ENCODE measurements at regions not wholly inside any gene's neighbourhood (a gene's known extent, or its start where the extent isn't known, plus 50 kb on each side); places are given as distances from the start of the nearest gene placed in this dataset.
"Not testable (repeated sequence)": the region's sequence is repeated elsewhere in the genome, so short reads cannot be mapped to it uniquely, and the experiment has no call there.

DNA sequence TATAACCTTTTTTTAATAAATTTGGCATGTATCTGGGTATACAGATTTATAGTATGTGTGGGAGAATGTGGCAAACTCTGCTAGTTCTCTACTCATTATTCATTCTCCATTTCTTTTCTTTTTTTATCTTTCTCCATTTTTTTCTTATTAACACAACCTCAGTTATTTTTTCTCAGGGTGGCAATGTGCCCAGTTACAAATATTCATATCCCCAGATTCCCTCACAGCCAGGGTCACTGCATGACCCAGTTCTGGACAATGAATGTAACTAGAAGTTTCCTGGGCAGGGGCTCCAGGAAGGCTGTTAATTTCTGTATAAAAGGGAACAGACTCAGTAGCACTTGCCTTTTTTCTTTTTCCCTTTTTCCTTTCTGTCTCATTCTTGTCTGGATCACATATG lies 95.6 kb downstream of the VCPKMT start:
- no peak for DNase-seq

DNA sequence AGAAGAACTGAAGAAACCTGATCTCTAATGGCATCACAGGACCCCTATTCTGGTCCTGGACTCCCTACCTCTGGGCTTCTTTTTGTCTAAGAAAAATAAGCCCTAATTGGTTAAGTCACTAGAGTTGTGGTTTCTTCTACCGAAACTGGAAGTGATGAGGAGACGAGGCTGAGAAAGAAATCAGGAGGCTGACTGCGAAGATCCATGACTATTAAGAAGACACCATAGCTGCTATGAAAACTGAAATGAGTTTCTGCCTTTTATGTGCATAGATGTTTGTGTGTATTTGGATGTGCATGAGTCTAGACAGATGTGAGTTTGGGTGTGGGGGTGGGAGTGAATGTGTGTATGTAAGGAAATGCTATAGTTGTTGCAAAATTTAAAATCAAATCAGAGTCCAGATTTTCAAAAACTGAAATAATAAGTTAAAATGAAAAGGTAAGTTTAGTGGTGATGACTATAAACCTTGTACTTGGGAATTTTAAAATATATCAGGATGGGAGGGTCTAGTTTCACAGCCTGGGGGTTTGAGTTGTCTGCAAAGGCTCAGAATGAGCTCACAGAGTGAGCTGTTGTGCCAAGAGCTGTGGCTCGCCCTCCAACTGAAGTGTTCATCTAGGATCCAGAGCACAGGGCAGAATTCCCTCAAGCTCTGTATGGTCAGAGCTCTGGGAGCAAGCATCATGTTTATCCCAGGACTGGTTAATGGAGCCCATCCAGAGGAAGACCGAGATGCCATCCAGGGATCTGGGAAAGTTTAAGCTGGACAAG lies 94.9 kb downstream of the VCPKMT start:
- no peak for DNase-seq

DNA sequence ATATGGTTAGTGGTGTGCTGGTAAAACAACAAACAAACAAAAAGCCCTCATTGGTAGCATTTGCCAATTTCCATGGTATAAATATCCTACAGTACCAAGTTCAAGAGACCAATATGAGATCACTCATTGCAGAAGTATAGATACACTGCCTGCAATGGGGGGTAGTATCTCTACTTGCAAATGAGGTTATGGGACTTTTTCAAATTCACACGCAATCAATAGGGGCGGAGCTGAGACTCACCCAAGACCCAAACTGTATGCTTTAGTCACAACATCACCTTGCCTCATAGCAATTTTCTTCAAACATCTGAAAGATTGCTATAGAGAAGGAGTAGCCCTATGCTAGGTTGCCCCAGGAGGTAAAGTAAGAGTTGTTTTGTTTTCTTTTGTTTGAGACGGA lies 93.7 kb downstream of the VCPKMT start:
- DNase-seq, result no peak

GRCh38 chr14:50023671-50024490 lies 92.5 kb downstream of the VCPKMT start:
- DNase-seq, result no peak

DNA sequence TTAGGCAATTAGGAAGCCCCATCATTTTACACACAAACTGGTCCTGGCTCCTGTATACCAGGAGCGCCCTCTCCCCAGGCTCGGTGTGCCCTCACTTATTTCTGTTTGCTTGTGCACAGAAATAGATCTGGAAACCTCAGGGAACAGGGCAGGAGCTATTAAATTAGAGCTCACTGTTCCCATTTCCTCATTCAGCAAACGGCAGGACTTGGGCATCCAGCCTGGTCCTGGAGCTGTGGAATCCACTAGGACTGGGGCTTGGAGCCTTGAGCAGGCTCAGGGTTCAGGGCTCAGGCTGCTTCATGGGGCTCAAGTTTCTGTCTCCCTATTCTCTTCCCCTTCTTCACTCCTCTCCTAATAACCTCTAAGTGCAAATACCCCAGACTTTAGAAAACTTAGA lies 91.3 kb downstream of the VCPKMT start:
- DNase-seq, result no peak

DNA sequence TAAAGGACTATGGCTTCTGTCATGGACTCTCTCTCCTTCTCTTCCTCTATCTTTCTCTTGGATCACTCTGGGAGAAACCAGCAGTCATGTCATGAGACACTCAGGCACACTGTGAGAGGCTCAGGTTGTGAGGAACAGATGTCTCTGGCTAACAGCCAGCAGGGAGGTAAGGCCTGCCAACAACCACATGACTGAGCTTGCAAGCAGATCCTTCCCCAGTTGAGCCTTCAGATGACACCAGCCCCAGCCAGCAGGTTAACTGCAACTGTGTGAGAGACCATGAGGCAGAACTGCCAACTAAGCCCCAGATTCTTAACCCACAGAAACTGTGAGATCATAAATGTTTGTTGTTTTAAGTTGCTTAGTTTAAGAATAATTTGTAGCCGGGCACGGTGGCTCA lies 90.6 kb downstream of the VCPKMT start:
- DNase-seq, result peak; percentile 15

DNA sequence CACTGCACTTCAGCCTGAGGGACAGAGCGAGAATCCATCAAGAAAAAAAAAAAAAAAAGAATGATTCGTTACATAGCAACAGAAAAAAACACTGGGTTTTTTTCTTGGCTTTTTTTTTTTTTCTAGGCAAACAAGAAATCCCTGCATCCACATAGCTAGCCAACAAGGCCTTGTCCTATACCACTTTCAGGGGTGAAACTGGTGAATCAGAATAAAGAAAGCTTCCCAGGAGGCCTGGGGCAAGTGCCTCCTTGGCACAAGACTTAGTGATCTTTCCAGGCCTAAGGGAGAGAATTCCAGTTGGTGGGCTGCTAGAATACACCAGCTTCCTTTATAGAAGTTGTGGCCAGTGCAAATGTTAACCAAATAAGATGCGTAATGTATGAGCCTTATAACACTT lies 90.0 kb downstream of the VCPKMT start:
- DNase-seq, result no peak

DNA sequence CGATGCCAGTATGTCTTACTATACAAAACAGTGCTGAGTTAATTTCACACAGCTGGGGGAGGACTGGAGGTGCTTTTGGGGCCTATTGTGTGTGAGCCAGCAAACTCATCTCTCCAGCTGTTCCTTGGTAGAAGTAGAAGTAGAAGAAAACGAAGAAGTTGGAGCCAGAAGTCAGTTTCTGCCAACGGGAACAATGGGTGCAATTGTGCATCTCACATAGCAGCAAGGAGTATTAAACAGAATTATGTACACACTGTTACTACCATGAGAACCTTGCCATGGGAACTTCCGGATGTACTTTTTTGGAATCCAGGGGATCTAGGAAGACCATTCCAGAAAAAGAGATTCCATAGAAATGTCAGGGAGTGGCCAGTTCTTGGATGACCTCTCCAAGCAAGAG lies 88.6 kb downstream of the VCPKMT start:
- no peak for DNase-seq

DNA sequence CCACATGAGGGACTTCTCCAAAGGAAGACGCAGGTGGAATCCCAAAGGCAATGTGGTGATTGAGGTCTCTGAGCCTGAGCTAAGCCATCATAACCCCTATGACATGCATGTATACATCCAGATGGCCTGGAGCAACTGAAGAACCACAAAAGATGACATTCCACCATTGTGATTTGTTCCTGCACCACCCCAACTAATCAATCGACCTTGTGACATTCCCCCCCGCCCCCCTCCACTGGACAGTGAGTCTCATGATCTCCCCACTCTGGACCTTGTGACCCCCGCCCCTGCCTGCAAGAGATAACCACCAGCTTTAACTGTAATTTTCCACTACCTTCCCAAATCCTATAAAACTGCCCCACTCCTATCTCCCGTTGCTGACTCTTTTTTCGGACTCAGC lies 87.9 kb downstream of the VCPKMT start:
- no peak for DNase-seq

DNA sequence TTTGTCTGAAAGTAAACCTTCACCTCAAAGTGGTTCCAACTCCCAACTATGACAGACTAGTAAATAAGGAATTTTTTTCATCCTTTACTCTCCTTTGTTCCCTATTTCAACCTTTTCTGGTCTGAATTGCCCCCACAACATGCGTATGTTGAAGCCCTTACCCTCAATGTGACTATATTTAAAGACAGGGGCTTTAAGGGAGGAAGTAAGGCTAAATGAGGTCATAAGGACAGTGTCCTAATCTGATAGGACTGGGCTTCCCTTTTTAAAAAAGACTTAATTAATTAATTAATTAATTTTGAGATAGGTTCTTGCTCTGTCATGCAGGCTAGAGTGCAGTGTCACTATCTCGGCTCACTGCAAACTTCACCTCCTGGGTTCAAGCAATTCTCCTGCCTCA lies 86.3 kb downstream of the VCPKMT start:
- no peak for DNase-seq

GRCh38 chr14:50030911-50031310 lies 85.5 kb downstream of the VCPKMT start:
- DNase-seq, result not testable (repeated sequence)

- no peak for DNase-seq
These were observed 84.6 kb downstream of the VCPKMT start for GRCh38 chr14:50031602-50032313.

DNA sequence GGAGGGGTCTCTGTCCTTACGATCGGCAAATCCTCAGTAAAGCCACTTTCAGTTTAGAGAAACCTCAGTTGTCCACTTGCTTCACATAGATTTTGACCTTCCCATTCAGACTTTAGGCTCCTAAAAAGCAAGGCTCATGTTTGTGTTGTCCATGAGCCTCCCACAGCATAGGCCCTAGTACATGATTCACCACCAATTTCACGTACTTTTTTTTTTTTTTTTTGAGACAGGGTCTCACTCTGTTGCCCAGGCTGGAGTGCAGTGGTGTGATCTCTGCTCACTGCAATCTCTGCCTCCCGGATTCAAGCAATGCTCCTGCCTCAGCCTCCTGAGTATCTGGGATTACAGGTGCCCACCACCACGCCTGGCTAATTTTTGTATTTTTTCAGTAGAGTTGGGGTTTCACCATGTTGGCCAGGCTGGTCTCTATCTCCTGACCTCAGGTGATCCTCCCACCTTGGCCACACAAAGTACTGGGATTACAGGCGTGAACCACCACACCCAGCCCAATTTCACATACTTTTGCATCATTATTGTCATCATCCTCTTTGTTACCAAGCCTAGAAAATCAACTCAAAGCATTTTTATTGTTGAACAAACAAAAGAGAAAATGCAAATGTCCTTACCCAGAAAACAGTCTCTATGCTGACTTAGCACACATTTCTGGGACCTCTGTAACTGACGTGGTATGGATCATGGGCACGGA lies 83.8 kb downstream of the VCPKMT start:
- not testable (repeated sequence) for DNase-seq

GRCh38 chr14:50035214-50035613 lies 81.2 kb downstream of the VCPKMT start:
- DNase-seq, result no peak

DNA sequence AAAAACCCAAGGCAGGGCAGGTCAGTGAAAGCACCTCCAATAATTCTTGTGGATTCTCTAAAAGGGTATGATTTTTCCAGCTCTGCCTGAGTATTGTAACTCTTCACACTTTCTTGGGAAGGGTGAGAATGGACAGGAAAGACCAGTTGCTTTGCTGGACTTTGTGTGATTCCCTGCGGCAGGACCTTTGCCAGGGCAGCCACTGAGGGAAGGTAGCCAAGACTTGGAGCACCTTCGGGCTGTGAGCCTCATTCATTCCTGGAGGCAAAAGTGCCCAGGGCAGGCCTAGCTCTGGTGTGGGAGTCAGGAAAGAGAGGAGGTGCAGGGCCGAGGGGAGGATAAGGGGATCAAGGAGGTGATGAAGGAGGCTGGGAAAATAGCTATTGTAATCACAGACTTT lies 80.2 kb downstream of the VCPKMT start:
- no peak for DNase-seq

- DNase-seq, result no peak
These were observed 79.7 kb downstream of the VCPKMT start for GRCh38 chr14:50036637-50037036.

DNA sequence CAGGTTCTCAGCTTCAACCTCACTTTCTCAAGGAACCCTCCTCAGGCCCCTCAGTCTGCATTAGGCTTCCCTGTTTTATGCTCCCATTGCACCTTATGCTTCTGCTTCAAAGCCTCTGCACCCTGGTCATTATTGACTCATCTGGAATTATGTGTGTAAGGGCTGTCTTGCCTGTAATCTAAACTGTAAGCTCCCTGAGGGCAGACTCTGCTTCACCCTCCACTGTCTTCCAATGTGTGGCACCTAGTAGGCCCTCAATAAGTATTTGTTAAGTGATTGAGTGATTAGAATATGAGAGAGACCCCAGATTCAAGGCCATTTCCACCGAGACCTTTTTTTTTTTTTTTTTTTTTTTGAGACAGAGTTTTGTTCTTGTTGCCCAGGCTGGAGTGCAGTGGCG lies 79.1 kb downstream of the VCPKMT start:
- no peak for DNase-seq

- DNase-seq, result no peak
These were observed 78.5 kb downstream of the VCPKMT start for GRCh38 chr14:50037852-50038251.

- no peak for DNase-seq
These were observed 77.8 kb downstream of the VCPKMT start for GRCh38 chr14:50038398-50039119.

- DNase-seq, result no peak
These were observed 77.3 kb downstream of the VCPKMT start for GRCh38 chr14:50039120-50039517.

DNA sequence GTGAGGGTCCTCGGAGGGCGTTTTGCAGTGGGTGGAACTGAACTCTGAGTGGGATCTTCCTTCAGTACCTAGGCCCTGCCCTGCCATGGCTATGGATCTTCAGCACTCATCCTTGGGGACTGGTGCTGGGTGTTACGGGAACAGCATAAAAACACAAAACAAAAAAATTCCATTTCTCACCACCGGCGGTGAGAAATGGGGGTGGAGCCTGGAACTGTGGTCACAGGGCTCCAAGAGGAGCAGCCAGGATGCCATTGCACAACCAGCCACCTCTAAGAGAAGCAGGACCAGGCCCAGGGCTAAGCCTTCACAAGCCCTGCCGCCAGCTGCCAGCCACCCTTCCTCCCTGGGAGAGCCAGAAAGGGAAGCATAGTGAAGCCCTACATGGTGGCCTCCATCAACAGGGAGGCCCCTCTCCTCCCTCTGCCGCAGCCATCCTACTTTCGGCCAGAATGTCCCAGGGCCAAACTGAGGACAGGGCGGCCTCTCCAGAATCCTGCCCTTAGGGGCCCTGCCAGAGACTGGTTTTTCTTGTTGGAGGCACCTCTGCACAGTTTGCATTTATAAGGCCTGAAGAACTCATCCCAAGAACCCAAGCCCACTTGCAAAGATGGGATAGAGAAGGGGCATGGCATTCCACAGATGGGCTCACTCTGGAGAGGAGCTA lies 76.5 kb downstream of the VCPKMT start:
- DNase-seq, result no peak

DNA sequence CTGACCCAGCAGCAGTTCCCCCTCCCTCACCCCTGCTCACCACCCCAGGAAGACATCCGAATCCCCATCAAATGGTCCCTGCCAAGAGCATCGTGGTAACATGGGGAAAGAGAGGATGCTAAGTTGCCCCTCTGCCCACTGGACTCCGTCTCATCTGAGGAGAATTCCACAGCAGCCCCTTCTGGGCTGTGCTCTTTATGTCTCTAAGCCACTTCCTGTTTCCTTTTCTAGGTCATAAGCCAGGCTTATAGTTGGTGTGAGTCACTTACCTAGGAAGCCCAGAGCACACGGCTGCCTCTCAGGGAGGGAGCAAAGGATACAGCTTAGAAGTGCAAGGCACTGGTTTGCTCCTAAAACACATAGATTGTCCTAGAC lies 76.0 kb downstream of the VCPKMT start:
- no peak for DNase-seq

Data from DMS79 (cell line).